ENCODE measurements at regions not wholly inside any gene's neighbourhood (a gene's known extent, or its start where the extent isn't known, plus 50 kb on each side); places are given as distances from the start of the nearest gene placed in this dataset.

GRCh38 chr7:136412952-136413351 lies 435.8 kb upstream of the MTPN start:
- no peaks in the 10 kb centered on the region for H3F3A ChIP-seq (ENCODE audit: insufficient read depth, low read length)
- no peak overlapping the region for H3K4me3 ChIP-seq (ENCODE audit: low read depth, low read length, poor library complexity, severe bottlenecking)
- H3K79me2 ChIP-seq (ENCODE audit: insufficient read depth, low read length) = no peaks in the 10 kb centered on the region
- H3K27ac ChIP-seq (ENCODE audit: low read depth, low read length, poor library complexity, severe bottlenecking) = no peak overlapping the region
- H4K20me1 ChIP-seq (ENCODE audit: insufficient read depth, low read length) = no peaks in the 10 kb centered on the region
- no peaks in the 10 kb centered on the region for H3K4me1 ChIP-seq (ENCODE audit: insufficient read depth, low read length, severe bottlenecking)
- no peak overlapping the region for H3K4me2 ChIP-seq (ENCODE audit: low read length)
- no peaks in the 10 kb centered on the region for H3K36me3 ChIP-seq (ENCODE audit: insufficient read depth, low read length)
- no peak for TF ChIP-seq CTCF (IDR thresholded peaks at IDR 0.05; ENCODE audit: low read length)
- no peak for TF ChIP-seq EZH2 (IDR thresholded peaks at IDR 0.05; ENCODE audit: borderline replicate concordance, low read length)
- no peaks in the 10 kb centered on the region for H3K9me2 ChIP-seq (ENCODE audit: low read depth, low read length)
- H3K9ac ChIP-seq (ENCODE audit: low read length) = no peak overlapping the region
- H3K27me3 ChIP-seq (ENCODE audit: insufficient read depth, low read length) = no peaks in the 10 kb centered on the region
- H2AFZ ChIP-seq (ENCODE audit: low read length) = no peak overlapping the region
- H3K9me3 ChIP-seq (ENCODE audit: low read length) = no peaks in the 10 kb centered on the region

- no peak overlapping the region for H3K4me3 ChIP-seq (ENCODE audit: low read depth, low read length, poor library complexity, severe bottlenecking)
- H3K36me3 ChIP-seq (ENCODE audit: insufficient read depth, low read length) = no peaks in the 10 kb centered on the region
- no peaks in the 10 kb centered on the region for H3K9me2 ChIP-seq (ENCODE audit: low read depth, low read length)
- no peaks in the 10 kb centered on the region for H3F3A ChIP-seq (ENCODE audit: insufficient read depth, low read length)
- H3K27ac ChIP-seq (ENCODE audit: low read depth, low read length, poor library complexity, severe bottlenecking) = no peak overlapping the region
- no peak for TF ChIP-seq EZH2 (IDR thresholded peaks at IDR 0.05; ENCODE audit: borderline replicate concordance, low read length)
- TF ChIP-seq CTCF (IDR thresholded peaks at IDR 0.05; ENCODE audit: low read length) = peak; percentile 83
- no peaks in the 10 kb centered on the region for H3K79me2 ChIP-seq (ENCODE audit: insufficient read depth, low read length)
- peaks cover 3% of the 10 kb centered on the region for H3K4me1 ChIP-seq (ENCODE audit: insufficient read depth, low read length, severe bottlenecking)
- H3K27me3 ChIP-seq (ENCODE audit: insufficient read depth, low read length) = no peaks in the 10 kb centered on the region
- H3K9ac ChIP-seq (ENCODE audit: low read length) = no peak overlapping the region
- no peaks in the 10 kb centered on the region for H4K20me1 ChIP-seq (ENCODE audit: insufficient read depth, low read length)
- H3K4me2 ChIP-seq (ENCODE audit: low read length) = peak overlapping the region; percentile 21; the same call in 1 of the 2 replicates
- no peak overlapping the region for H2AFZ ChIP-seq (ENCODE audit: low read length)
- no peaks in the 10 kb centered on the region for H3K9me3 ChIP-seq (ENCODE audit: low read length)
Measured at GRCh38 chr7:136405931-136406777, 429.0 kb upstream of the MTPN start.

- Histone ChIP-seq H3F3A (ENCODE audit: insufficient read depth, low read length) (no peaks in the 10 kb centered on the region), H3K9ac (ENCODE audit: low read length) (no peak overlapping the region), H3K9me2 (ENCODE audit: low read depth, low read length) (no peaks in the 10 kb centered on the region), H3K27me3 (ENCODE audit: insufficient read depth, low read length) (no peaks in the 10 kb centered on the region), H3K79me2 (ENCODE audit: insufficient read depth, low read length) (no peaks in the 10 kb centered on the region), H3K4me1 (ENCODE audit: insufficient read depth, low read length, severe bottlenecking) (peaks cover 3% of the 10 kb centered on the region), H3K36me3 (ENCODE audit: insufficient read depth, low read length) (no peaks in the 10 kb centered on the region), H3K9me3 (ENCODE audit: low read length) (no peaks in the 10 kb centered on the region), H2AFZ (ENCODE audit: low read length) (no peak overlapping the region), H3K4me2 (ENCODE audit: low read length) (no peak overlapping the region), H3K4me3 (ENCODE audit: low read depth, low read length, poor library complexity, severe bottlenecking) (no peak overlapping the region), H3K27ac (ENCODE audit: low read depth, low read length, poor library complexity, severe bottlenecking) (no peak overlapping the region), H4K20me1 (ENCODE audit: insufficient read depth, low read length) (no peaks in the 10 kb centered on the region)
- TF ChIP-seq CTCF (IDR thresholded peaks at IDR 0.05; ENCODE audit: low read length) (no peak), EZH2 (IDR thresholded peaks at IDR 0.05; ENCODE audit: borderline replicate concordance, low read length) (no peak)
Measured at GRCh38 chr7:136403591-136403990, 426.4 kb upstream of the MTPN start.

Measured in OCI-LY1 (cell line).